Eye (tissue), 1 donor: ENCODE measurements at regions not wholly inside any gene's neighbourhood (a gene's known extent, or its start where the extent isn't known, plus 50 kb on each side); places are given as distances from the start of the nearest gene placed in this dataset.
"Not testable (repeated sequence)": the region's sequence is repeated elsewhere in the genome, so short reads cannot be mapped to it uniquely, and the experiment has no call there.

Experiments
- DNase-seq: peaks from one replicate; pipeline ENCODE4 v3.0.0-alpha.2; 2015

DNA sequence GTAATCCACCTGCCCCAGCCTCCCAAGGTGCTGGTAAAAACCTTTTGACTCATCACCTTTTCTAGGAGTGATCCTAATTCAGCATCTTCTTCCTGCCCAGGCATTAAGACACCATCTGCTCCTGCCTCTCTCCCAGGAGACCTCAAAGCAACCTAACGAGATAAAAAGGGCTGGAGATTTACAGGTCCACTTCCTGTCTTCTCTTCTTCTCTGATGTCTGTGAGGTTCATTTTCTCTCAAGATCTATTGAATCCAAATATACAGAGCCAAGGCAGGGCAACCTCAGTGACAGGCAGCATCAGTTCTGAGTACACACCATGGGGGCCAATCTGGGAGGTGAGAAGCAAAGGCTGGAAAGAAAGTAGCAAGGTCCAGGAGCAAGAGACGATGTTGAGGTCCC lies 219.4 kb downstream of the SETD4 start:
- DNase-seq, result no peak

DNA sequence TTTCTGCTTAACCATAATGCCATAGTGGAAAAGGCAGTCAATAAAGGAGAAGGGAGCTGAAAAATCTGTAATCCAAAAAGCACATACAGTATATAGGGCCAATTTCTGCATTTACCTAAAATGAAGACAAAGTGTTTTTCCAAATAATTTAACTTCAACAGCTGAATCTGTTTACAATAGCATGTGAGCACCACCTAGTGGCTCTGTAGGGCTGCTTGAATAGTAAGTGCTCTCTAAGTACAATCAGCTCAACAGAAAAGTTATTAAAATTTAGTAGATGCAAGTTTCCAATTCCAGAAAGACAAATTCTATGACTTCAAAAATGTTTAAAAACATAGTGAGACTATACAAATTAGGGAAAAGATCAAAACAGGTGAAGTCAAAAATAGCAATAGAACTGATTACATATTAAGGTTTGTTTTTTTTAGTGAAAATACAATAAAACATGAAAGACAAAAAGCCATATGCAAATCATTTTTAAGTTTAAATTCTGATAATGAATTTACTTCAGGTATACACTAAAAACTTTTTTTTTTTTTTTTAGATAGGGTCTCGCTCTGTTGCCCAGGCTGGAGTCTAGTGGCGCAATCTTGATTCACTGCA lies 220.0 kb downstream of the SETD4 start:
- peak; percentile 87 for DNase-seq

- no peak for DNase-seq
These were observed 221.2 kb downstream of the SETD4 start for GRCh38 chr21:35838987-35839763.

GRCh38 chr21:35838350-35838749 lies 222.0 kb downstream of the SETD4 start:
- DNase-seq, result no peak

GRCh38 chr21:35833991-35834390 lies 226.3 kb downstream of the SETD4 start:
- no peak for DNase-seq

GRCh38 chr21:35833388-35833787 lies 226.9 kb downstream of the SETD4 start:
- no peak for DNase-seq

GRCh38 chr21:35831230-35831629 lies 229.1 kb downstream of the SETD4 start:
- no peak for DNase-seq

- DNase-seq, result no peak
These were observed 231.3 kb downstream of the SETD4 start for GRCh38 chr21:35829067-35829466.

- DNase-seq, result no peak
These were observed 232.2 kb downstream of the SETD4 start for GRCh38 chr21:35828161-35828560.

DNA sequence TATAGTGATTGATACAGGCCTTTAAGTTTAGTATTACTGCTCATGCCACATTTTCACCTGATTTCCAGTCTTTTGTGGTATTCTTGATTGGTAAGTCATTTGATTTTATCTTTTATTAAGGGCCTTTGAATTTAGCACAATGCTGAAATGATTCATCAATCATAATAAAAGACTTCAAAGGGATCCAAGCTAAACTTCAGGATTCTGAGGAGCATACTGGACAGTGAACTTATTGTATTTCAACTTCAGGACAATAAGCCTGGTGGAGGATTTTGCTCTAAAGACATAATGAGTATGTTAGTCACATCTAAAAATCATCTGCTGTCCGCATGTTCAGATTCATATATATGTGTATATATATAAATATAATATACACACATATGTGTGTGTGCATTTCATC lies 233.3 kb downstream of the SETD4 start:
- no peak for DNase-seq

GRCh38 chr21:35825370-35826353 lies 234.7 kb downstream of the SETD4 start:
- DNase-seq, result no peak

DNA sequence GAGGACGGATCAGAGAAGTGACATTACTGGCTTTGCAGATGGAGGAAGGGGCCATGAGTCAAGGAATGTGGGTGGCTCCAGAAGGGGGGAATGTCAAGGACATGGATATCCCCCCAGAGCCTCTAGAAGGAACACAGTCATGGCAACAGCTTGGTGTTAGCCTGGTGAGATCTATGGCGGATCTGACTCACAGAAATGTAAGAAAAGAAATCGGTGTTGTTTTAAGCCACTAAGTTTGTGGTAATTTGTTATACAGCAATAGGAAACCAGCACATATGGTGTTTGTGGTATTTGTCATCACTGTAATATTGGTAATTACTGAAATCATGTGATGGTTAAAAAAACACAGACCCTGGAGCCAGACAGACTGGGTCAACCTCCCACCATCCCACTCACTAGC lies 236.2 kb downstream of the SETD4 start:
- no peak for DNase-seq

GRCh38 chr21:35819134-35819533 lies 241.2 kb downstream of the SETD4 start:
- DNase-seq, result no peak

DNA sequence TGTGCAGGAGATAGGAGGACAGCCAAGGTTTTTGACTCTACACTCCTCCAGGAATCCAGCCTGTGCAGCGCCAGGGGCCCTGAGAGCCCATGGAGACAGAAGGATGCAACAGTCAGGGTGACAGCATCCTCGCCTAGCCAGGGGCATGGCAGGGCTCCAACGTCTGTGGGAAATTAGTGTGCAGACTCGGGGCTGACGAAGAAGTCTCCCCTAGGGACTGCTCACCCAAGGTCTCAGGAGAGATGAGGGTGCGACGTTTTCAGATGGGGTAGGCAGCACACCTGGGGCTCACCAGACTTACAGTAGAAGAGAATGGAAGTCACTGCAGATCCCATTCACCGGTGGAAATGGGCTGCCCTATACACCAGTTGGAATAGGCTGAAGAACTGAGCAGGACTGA lies 241.7 kb downstream of the SETD4 start:
- DNase-seq, result no peak

- DNase-seq, result no peak
These were observed 245.3 kb downstream of the SETD4 start for GRCh38 chr21:35814858-35815619.

GRCh38 chr21:35812679-35813078 lies 247.6 kb downstream of the SETD4 start:
- no peak for DNase-seq

- no peak for DNase-seq
These were observed 249.0 kb downstream of the SETD4 start for GRCh38 chr21:35811191-35811806.

DNA sequence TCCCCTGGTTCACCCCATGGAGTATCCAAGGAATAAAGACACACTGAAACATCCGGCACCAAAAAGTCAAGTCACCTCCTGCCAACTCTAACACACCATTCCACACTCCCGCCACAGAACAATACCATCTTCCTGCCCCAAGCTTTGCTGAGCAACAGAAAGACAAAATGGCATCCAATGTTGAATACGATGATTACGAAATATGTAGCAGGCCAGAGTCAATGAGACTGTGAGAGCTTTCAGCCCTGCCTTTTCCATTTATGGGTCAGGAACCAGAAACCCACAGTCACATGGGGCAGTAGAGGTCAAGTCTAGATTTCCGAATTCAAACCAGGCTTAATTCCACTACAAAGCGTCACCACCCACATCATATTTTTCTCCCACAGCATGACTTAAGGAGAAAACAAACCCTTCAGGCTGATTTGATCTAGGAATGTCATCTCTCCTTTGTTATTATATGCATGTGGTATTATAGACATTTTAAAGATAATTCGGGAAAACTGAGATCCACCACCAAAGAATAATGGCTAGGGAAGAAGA lies 249.8 kb downstream of the SETD4 start:
- DNase-seq, result no peak

- DNase-seq, result no peak
These were observed 258.9 kb downstream of the SETD4 start for GRCh38 chr21:35801391-35801790.

DNA sequence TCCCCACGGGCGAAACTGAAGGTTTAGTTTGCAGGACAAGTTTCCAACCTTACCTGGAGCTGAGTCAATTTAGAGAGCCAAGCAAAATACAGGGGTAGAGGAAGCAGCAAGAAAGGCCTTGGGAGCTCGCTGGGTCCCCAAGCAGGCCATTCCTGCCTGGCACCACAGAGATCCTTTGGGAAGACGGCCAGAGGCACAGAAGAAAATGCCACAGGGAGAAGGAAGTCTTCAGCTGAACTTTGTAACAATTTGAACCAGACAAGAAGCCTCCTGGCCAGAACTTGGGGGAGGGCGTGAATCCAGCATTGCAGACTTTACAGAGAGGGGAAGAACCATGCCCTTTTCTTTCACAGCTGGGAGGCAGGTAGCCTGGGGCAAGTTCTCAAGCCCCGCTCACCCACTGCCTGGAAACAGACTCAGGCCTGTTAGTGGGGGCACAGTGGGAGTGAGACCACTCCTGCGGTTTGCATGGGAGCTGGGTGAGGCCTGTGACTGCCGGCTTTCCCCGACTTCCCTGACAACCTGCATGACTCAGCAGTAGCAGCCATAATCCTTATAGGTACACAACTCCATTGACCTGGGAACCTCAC lies 259.4 kb downstream of the SETD4 start:
- not testable (repeated sequence) for DNase-seq

DNA sequence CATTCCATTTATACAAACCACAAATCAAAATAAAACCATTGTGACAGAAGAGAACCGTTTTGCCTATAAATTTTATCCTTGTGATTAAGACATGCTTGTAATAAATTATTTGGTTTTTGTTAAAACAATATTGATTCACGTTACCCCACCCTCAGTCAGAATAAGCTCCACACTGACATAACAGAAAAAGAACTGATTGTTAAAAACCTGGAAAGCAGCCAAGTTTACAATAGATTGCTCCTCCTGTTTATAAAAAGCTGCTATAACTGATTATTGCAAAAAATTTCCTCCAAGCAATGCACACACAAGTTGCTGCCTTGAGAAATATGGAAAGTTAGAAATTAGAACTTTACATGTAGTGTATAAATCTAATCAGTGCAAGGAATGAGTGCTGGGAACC lies 263.5 kb downstream of the SETD4 start:
- peak; percentile 31 for DNase-seq

DNA sequence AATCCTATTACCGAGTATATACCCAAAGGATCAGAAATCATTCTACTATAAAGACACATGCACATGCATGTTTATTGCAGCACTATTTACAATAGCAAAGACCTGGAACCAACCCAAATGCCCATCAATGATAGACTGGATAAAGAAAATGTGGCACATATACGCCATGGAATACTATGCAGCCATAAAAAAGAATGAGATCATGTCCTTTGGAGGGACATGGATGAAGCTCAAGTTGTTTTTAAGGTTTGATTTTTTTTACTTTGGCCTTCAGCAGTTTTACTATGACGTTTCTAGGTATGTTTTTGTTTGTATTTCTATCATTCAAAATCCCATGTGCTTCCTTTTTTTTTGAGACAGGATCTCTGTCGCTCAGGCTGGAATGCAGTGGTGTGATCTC lies 265.8 kb downstream of the SETD4 start:
- not testable (repeated sequence) for DNase-seq
